ENCODE measurements at regions not wholly inside any gene's neighbourhood (a gene's known extent, or its start where the extent isn't known, plus 50 kb on each side); places are given as distances from the start of the nearest gene placed in this dataset.
A peak's percentile ranks its signal among the peaks of the same experiment; 100 is the strongest.

DNA sequence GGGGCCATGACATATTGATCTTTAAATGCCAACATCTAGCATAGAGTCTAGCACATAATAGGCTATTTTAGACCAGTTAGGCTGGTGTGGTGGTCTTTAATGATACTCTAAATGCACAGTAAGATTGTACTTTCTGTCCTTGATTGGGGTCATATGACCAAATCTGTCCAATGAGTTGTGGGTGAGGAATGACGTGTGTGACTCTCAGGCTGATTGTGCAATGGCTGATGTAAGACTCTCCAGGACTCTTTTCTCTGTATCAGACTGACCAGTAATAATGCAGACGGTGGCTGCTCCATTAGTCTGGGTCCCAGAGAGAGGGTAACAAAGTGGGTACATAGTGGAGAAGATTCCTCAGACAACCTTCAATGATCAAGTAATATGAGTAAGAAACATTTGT is 541.6 kb upstream of the CAMK1G start:
- no peaks in the 10 kb centered on the region for H3K9me2 ChIP-seq (ENCODE audit: insufficient read depth)
- no peaks in the 10 kb centered on the region for H4K20me1 ChIP-seq (ENCODE audit: insufficient read depth)
- no peak overlapping the region for H3K4me3 ChIP-seq
- no peak overlapping the region for H3K4me2 ChIP-seq (ENCODE audit: unreplicated experiment)
- no peak overlapping the region for H2AFZ ChIP-seq
- H3F3A ChIP-seq (ENCODE audit: insufficient read depth): peaks cover 33% of the 10 kb centered on the region; the same call in 1 of the 2 replicates
- H3K27ac ChIP-seq: no peak overlapping the region
- H3K4me1 ChIP-seq (ENCODE audit: insufficient read depth): peaks cover 24% of the 10 kb centered on the region
- no peak overlapping the region for H3K9ac ChIP-seq
- H3K27me3 ChIP-seq (replicated peaks; ENCODE audit: insufficient read depth): no peaks in the 10 kb centered on the region
- no peaks in the 10 kb centered on the region for H3K79me2 ChIP-seq (ENCODE audit: insufficient read depth)
- in situ Hi-C loops (cut with MboI): no loop called here
- no peaks in the 10 kb centered on the region for H3K9me3 ChIP-seq (ENCODE audit: low read depth)
- DNase-seq: peak; percentile 29
- no peaks in the 10 kb centered on the region for H3K36me3 ChIP-seq (ENCODE audit: low read depth)
- TF ChIP-seq EZH2phosphoT487 (IDR thresholded peaks at IDR 0.05; ENCODE audit: insufficient read depth, low read depth) (no peak), EZH2 (IDR thresholded peaks at IDR 0.05; ENCODE audit: insufficient read depth, poor library complexity, severe bottlenecking) (no peak)
- 65 to 79% methylated on average over 2 of the region's 2 CpGs for WGBS, 2 experiments (ENCODE audit: low coverage in 1 of 2, low lambda C conversion rate in 2 of 2, missing lambda C conversion rate in 2 of 2)

DNA sequence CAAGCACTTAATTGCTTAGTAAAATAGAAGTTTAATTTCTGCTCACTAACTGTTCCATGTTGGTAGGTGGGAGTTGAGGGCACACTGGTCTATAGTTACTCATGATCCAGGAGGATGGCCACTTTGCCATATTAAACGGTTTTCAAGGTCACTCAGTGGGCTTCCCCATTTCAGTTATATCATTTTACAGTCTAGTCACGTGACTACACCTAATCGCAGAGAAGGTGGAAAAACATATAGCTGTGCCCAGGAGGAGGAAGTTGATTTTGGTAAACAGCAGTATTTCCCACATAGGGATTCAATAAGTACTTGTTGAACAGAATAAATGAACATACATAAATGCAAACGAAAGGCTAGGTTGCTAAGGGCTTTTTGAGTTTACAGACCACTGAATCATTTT is 541.1 kb upstream of the CAMK1G start:
- Histone ChIP-seq H3K4me1 (ENCODE audit: insufficient read depth) (peaks cover 24% of the 10 kb centered on the region), H2AFZ (no peak overlapping the region), H3K9me2 (ENCODE audit: insufficient read depth) (no peaks in the 10 kb centered on the region), H4K20me1 (ENCODE audit: insufficient read depth) (no peaks in the 10 kb centered on the region), H3K4me3 (no peak overlapping the region), H3K36me3 (ENCODE audit: low read depth) (no peaks in the 10 kb centered on the region), H3K9me3 (ENCODE audit: low read depth) (no peaks in the 10 kb centered on the region), H3K9ac (no peak overlapping the region), H3F3A (ENCODE audit: insufficient read depth) (peaks cover 33% of the 10 kb centered on the region; the same call in 1 of the 2 replicates), H3K4me2 (ENCODE audit: unreplicated experiment) (no peak overlapping the region), H3K27ac (no peak overlapping the region), H3K27me3 (replicated peaks; ENCODE audit: insufficient read depth) (no peaks in the 10 kb centered on the region), H3K79me2 (ENCODE audit: insufficient read depth) (no peaks in the 10 kb centered on the region)
- TF ChIP-seq EZH2phosphoT487 (IDR thresholded peaks at IDR 0.05; ENCODE audit: insufficient read depth, low read depth) (no peak), EZH2 (IDR thresholded peaks at IDR 0.05; ENCODE audit: insufficient read depth, poor library complexity, severe bottlenecking) (no peak)
- 75 to 78% methylated on average over 4 of the region's 4 CpGs for WGBS, 2 experiments (ENCODE audit: low coverage in 1 of 2, low lambda C conversion rate in 2 of 2, missing lambda C conversion rate in 2 of 2)
- no peak for DNase-seq
- in situ Hi-C loops (cut with MboI): no loop called here

DNA sequence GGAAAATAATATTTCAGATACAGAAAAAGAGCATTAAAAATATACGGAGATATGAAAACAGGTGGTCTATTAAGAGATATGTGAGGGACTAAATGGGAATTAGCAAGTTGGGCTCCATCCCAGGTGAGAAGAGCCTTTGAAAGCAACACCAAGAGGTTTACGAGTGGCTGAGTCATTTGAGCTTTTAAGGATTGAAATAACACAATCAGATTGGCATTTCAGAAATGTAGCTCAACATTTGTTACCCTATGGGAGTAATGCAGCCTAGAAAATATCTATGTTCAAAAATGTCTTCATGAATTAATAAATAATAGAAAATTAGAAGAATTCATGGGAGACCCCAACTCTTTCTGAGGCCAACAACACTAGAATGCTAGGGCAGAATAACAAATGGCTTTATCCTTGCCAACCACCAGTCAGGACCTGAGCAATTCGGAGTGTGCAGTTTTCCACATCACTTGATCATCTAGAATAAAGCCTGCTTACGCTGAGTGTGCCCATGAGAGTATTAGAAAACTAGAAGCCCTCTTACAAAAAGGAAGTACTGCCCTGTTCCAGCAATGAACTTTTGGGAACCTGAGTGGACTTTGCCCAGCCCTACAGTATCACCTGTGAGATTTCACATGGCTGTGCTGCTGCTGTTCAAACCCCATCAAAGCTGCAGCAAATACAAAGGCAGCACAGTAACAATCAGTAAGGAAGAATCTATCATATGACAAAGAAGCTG is 538.0 kb upstream of the CAMK1G start:
- H3K9ac ChIP-seq: no peak overlapping the region
- WGBS, 2 experiments (ENCODE audit: low coverage in 1 of 2, low lambda C conversion rate in 2 of 2, missing lambda C conversion rate in 2 of 2): 63 to 64% methylated on average over 4 of the region's 4 CpGs
- H3K27ac ChIP-seq: no peak overlapping the region
- H2AFZ ChIP-seq: no peak overlapping the region
- no peaks in the 10 kb centered on the region for H3K9me2 ChIP-seq (ENCODE audit: insufficient read depth)
- H4K20me1 ChIP-seq (ENCODE audit: insufficient read depth): no peaks in the 10 kb centered on the region
- H3K9me3 ChIP-seq (ENCODE audit: low read depth): no peaks in the 10 kb centered on the region
- H3K4me1 ChIP-seq (ENCODE audit: insufficient read depth): peaks cover 18% of the 10 kb centered on the region
- in situ Hi-C loops (cut with MboI): no loop called here
- DNase-seq: peak; percentile 43
- peaks cover 7% of the 10 kb centered on the region; the same call in 1 of the 2 replicates for H3F3A ChIP-seq (ENCODE audit: insufficient read depth)
- H3K79me2 ChIP-seq (ENCODE audit: insufficient read depth): no peaks in the 10 kb centered on the region
- no peaks in the 10 kb centered on the region for H3K36me3 ChIP-seq (ENCODE audit: low read depth)
- no peaks in the 10 kb centered on the region for H3K27me3 ChIP-seq (replicated peaks; ENCODE audit: insufficient read depth)
- no peak overlapping the region for H3K4me3 ChIP-seq
- no peak overlapping the region for H3K4me2 ChIP-seq (ENCODE audit: unreplicated experiment)
- TF ChIP-seq EZH2 (IDR thresholded peaks at IDR 0.05; ENCODE audit: insufficient read depth, poor library complexity, severe bottlenecking): no peak
- no peak for TF ChIP-seq EZH2phosphoT487 (IDR thresholded peaks at IDR 0.05; ENCODE audit: insufficient read depth, low read depth)

DNA sequence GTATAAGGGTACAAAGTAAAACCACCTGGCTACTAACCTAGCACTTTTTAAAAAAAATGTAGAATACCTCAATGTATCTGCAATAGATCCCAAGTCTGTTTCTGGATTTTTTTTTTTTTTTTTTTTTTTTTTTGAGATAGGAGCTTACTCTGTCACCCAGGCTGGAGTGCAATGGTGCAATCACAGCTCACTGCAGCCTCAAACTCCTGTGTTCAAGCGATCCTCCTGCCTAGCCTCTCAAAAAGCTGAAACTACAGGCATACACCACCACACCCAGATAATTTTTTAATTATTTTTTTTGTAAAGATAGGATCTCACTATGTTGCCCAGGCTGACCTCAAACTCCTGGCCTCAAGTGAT is 537.5 kb upstream of the CAMK1G start:
- no peak for DNase-seq
- H3K9me3 ChIP-seq (ENCODE audit: low read depth): no peaks in the 10 kb centered on the region

More for the DNA sequence above, 537.5 kb upstream of the CAMK1G start:
- in situ Hi-C loops (cut with MboI): no loop called here
- Histone ChIP-seq H3K4me1 (ENCODE audit: insufficient read depth) (peaks cover 14% of the 10 kb centered on the region; the same call in 1 of the 2 replicates), H3K36me3 (ENCODE audit: low read depth) (no peaks in the 10 kb centered on the region), H4K20me1 (ENCODE audit: insufficient read depth) (no peaks in the 10 kb centered on the region), H3K79me2 (ENCODE audit: insufficient read depth) (no peaks in the 10 kb centered on the region), H3K4me3 (no peak overlapping the region), H3K9me2 (ENCODE audit: insufficient read depth) (no peaks in the 10 kb centered on the region), H3K9ac (no peak overlapping the region), H3K27me3 (replicated peaks; ENCODE audit: insufficient read depth) (no peaks in the 10 kb centered on the region), H3F3A (ENCODE audit: insufficient read depth) (peaks cover 1% of the 10 kb centered on the region; the same call in 1 of the 2 replicates), H2AFZ (no peak overlapping the region), H3K27ac (no peak overlapping the region), H3K4me2 (ENCODE audit: unreplicated experiment) (no peak overlapping the region)
- WGBS, 2 experiments (ENCODE audit: low coverage in 1 of 2, low lambda C conversion rate in 2 of 2, missing lambda C conversion rate in 2 of 2): 31 to 40% methylated on average over 1 of the region's 1 CpG
- TF ChIP-seq EZH2phosphoT487 (IDR thresholded peaks at IDR 0.05; ENCODE audit: insufficient read depth, low read depth) (no peak), EZH2 (IDR thresholded peaks at IDR 0.05; ENCODE audit: insufficient read depth, poor library complexity, severe bottlenecking) (no peak)
